GM23338 (cell line): ENCODE measurements at regions not wholly inside any gene's neighbourhood (a gene's known extent, or its start where the extent isn't known, plus 50 kb on each side); places are given as distances from the start of the nearest gene placed in this dataset.

ENCODE experiments used
- ATAC-seq: fragments of 200-7000 bp; cut with Tn5 transposase; 3 replicates; pipeline ENCODE4 v1.9.1; 2020
- DNase-seq: peaks from one replicate; pipeline ENCODE4 v3.0.0-alpha.2; 2015; ENCODE audit warnings: low spot score
- H2AFZ ChIP-seq: fragments of 200-600 bp; sonication (generic); 2 replicates; pipeline ENCODE4 v1.8.0; 2016; ENCODE audit warnings: antibody characterized with exemption, mild to moderate bottlenecking, moderate library complexity
- H3F3A ChIP-seq: fragments of 200-600 bp; sonication (generic); replicated peaks from 2 replicates; pipeline ENCODE4 v1.8.0; 2017; ENCODE audit warnings: antibody characterized with exemption, mixed run types, low read depth
- H3K27ac ChIP-seq: fragments of 200-600 bp; sonication (generic); 2 replicates; pipeline ENCODE4 v1.6.1; 2016; ENCODE audit warnings: low read depth
- H3K27me3 ChIP-seq: fragments of 200-600 bp; sonication (generic); 2 replicates; pipeline ENCODE4 v1.8.0; 2016; ENCODE audit warnings: mild to moderate bottlenecking, mixed run types, moderate library complexity; ENCODE audit not compliant: insufficient read depth
- H3K36me3 ChIP-seq: fragments of 200-600 bp; sonication (generic); 2 replicates; pipeline ENCODE4 v1.8.0; 2016; ENCODE audit warnings: mild to moderate bottlenecking; ENCODE audit not compliant: insufficient read depth
- H3K4me1 ChIP-seq: fragments of 200-600 bp; sonication (generic); 2 replicates; pipeline ENCODE4 v1.8.0; 2016; ENCODE audit warnings: mild to moderate bottlenecking, moderate library complexity; ENCODE audit not compliant: insufficient read depth
- H3K4me2 ChIP-seq: fragments of 200-600 bp; sonication (generic); 2 replicates; pipeline ENCODE4 v1.7.1; 2017; ENCODE audit warnings: mixed run types
- H3K4me3 ChIP-seq: fragments of 200-600 bp; sonication (generic); 2 replicates; pipeline ENCODE4 v1.6.1; 2016; ENCODE audit warnings: mixed run types
- H3K79me2 ChIP-seq: fragments of 200-600 bp; sonication (generic); replicated peaks from 2 replicates; pipeline ENCODE4 v1.8.0; 2017; ENCODE audit warnings: mild to moderate bottlenecking; ENCODE audit not compliant: insufficient read depth
- H3K9me2 ChIP-seq: fragments of 200-600 bp; sonication (generic); 2 replicates; pipeline ENCODE4 v1.8.0; 2017; ENCODE audit not compliant: insufficient read depth
- H4K20me1 ChIP-seq: fragments of 200-600 bp; sonication (generic); replicated peaks from 2 replicates; pipeline ENCODE4 v1.8.0; 2017; ENCODE audit warnings: mild to moderate bottlenecking; ENCODE audit not compliant: insufficient read depth
- H3K27ac Mint-ChIP-seq: 2 replicates; pipeline ENCODE4 v1.8.0; 2020; ENCODE audit warnings: inconsistent platforms, mild to moderate bottlenecking, moderate library complexity, mixed read lengths
- H3K27me3 Mint-ChIP-seq: 3 replicates; pipeline ENCODE4 v1.8.0; 2022; ENCODE audit warnings: low read depth, mild to moderate bottlenecking, moderate library complexity, mixed read lengths, inconsistent platforms; ENCODE audit not compliant: insufficient read depth, poor library complexity
- H3K36me3 Mint-ChIP-seq: 3 replicates; pipeline ENCODE4 v1.8.0; 2021; ENCODE audit warnings: low read depth, mild to moderate bottlenecking, inconsistent platforms, moderate library complexity, mixed read lengths
- H3K4me1 Mint-ChIP-seq: 3 replicates; pipeline ENCODE4 v1.8.0; 2020; ENCODE audit warnings: mild to moderate bottlenecking, inconsistent platforms, mixed read lengths
- H3K4me3 Mint-ChIP-seq: 3 replicates; pipeline ENCODE4 v1.8.0; 2021; ENCODE audit warnings: moderate library complexity, mild to moderate bottlenecking, inconsistent platforms, mixed read lengths
- H3K9me3 Mint-ChIP-seq: 3 replicates; pipeline ENCODE4 v1.8.0; 2020; ENCODE audit warnings: moderate library complexity, mild to moderate bottlenecking, inconsistent platforms, mixed read lengths
- CREB1 ChIP-seq: fragments of 250-450 bp; sonication (Bioruptor Pico); IDR thresholded peaks from 2 replicates; pipeline ENCODE4 v1.5.0; 2020; ENCODE audit warnings: low read depth, mild to moderate bottlenecking, moderate library complexity
- CTCF ChIP-seq, 2 experiments: fragments of 200-600 bp in 1 of 2; sonication (generic) in 1 of 2; conservative IDR thresholded peaks; 2 replicates each; pipeline versions ENCODE4 v1.5.1 to v1.6.1; 2016 to 2017; ENCODE audit warnings: antibody characterized with exemption in 2 of 2, low read depth in 2 of 2, mild to moderate bottlenecking in 2 of 2, moderate library complexity in 1 of 2
- EZH2 ChIP-seq: fragments of 200-600 bp; sonication (generic); IDR thresholded peaks from one replicate; pipeline ENCODE4 v1.8.0; 2017; ENCODE audit warnings: antibody characterized with exemption, mild to moderate bottlenecking, low read depth; ENCODE audit not compliant: unreplicated experiment
- EZH2phosphoT487 ChIP-seq: fragments of 200-600 bp; sonication (generic); IDR thresholded peaks from one replicate; pipeline ENCODE4 v1.8.1; 2018; ENCODE audit warnings: antibody characterized with exemption; ENCODE audit not compliant: unreplicated experiment
- JUNB ChIP-seq: IDR thresholded peaks from one replicate; pipeline ENCODE4 v1.6.1; 2016; ENCODE audit warnings: antibody characterized with exemption; ENCODE audit not compliant: unreplicated experiment
- NANOG ChIP-seq: IDR thresholded peaks from 2 replicates; pipeline ENCODE4 v1.6.1; 2016; ENCODE audit warnings: antibody characterized with exemption, borderline replicate concordance
- POLR2AphosphoS5 ChIP-seq: IDR thresholded peaks from 2 replicates; pipeline ENCODE4 v1.6.1; 2016; ENCODE audit warnings: antibody characterized with exemption, low read depth
- STAT1 ChIP-seq: IDR thresholded peaks from one replicate; pipeline ENCODE4 v1.6.1; 2016; ENCODE audit warnings: antibody characterized with exemption; ENCODE audit not compliant: unreplicated experiment
- ZNF114 ChIP-seq: fragments of 250-450 bp; sonication (Bioruptor Pico); IDR thresholded peaks from 2 replicates; pipeline ENCODE4 v1.5.0; 2020; ENCODE audit warnings: mild to moderate bottlenecking, moderate library complexity
- TF ChIP-seq, protein P1 (sequence below): fragments of 250-450 bp; sonication (Bioruptor Pico); IDR thresholded peaks from 2 replicates; pipeline ENCODE4 v1.5.0; 2020; ENCODE audit warnings: mild to moderate bottlenecking, moderate library complexity

DNA sequence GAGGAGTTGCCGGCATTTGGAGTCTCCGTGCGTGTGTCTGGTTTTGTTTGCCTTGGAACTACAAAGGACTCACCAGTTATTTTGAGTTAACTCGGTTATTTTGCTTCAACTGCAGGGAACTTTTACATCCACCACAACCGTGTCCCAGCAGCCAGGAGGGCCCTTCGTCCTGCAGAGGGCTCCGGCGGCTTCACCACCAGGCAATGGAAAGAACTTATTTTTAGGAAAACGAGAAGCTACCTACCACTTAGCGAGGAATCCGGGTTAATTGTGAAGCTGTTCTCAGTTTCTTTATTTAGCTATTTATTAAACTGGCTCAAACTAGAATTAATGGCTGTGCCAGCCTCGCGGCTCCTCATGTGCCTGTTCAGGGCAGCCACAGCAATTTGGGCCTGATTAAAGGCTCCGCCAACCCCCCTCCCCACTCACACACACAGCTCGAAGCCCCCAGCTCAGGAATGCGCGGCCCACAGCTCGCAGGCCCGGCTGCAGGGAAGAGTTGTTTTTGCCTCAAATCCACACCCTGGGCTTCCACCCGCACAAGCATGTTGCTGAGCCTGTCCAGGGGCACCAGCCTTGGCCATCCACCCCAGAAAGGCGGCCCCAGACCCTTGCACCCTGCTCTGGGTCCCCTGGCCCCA, 55.9 kb upstream of the FGF3 start:
- no peaks in the 10 kb centered on the region for H3K79me2 ChIP-seq
- H3K27me3 ChIP-seq = no peaks in the 10 kb centered on the region
- H3F3A ChIP-seq = no peaks in the 10 kb centered on the region
- no peaks in the 10 kb centered on the region for H3K4me1 ChIP-seq
- Mint-ChIP-seq H3K4me1 (peaks cover 2% of the 10 kb centered on the region; the same call in 1 of the 3 replicates), H3K27me3 (peaks cover 6% of the 10 kb centered on the region), H3K4me3 (no peak overlapping the region), H3K27ac (no peak overlapping the region), H3K36me3 (no peaks in the 10 kb centered on the region; the same call in 2 of the 3 replicates), H3K9me3 (peaks cover 11% of the 10 kb centered on the region)
- no peak overlapping the region for H3K4me3 ChIP-seq
- TF ChIP-seq JUNB = no peak
- no peak for TF ChIP-seq ZNF114 (CRISPR knock-in tag)
- TF ChIP-seq CREB1 = no peak
- TF ChIP-seq STAT1 = no peak
- TF ChIP-seq NANOG = no peak
- TF ChIP-seq CTCF (conservative IDR thresholded peaks at IDR 0.05; ENCODE audit: low read depth in 2 of 2) = no peak
- H4K20me1 ChIP-seq = no peaks in the 10 kb centered on the region
- no peak overlapping the region for H3K4me2 ChIP-seq
- 0 out of 2 replicates have a peak overlapping the region, but pooled peaks have one; percentile 28 for H2AFZ ChIP-seq
- no peaks in the 10 kb centered on the region for H3K9me2 ChIP-seq
- peak; percentile 39; the same call in 2 of the 3 replicates for ATAC-seq
- H3K36me3 ChIP-seq = no peaks in the 10 kb centered on the region
- no peak overlapping the region for H3K27ac ChIP-seq
- no peak for DNase-seq

GRCh38 chr11:69876013-69876412, 56.8 kb upstream of the FGF3 start:
- Histone ChIP-seq H3K79me2 (no peaks in the 10 kb centered on the region), H3K9me2 (no peaks in the 10 kb centered on the region), H3K27ac (no peak overlapping the region), H3K4me3 (no peak overlapping the region), H3K27me3 (no peaks in the 10 kb centered on the region), H3K4me1 (no peaks in the 10 kb centered on the region), H2AFZ (no peak overlapping the region), H4K20me1 (no peaks in the 10 kb centered on the region), H3K36me3 (no peaks in the 10 kb centered on the region), H3K4me2 (no peak overlapping the region), H3F3A (no peaks in the 10 kb centered on the region)
- H3K4me1 Mint-ChIP-seq = peaks cover 2% of the 10 kb centered on the region; the same call in 1 of the 3 replicates
- DNase-seq = no peak
- H3K27me3 Mint-ChIP-seq = peaks cover 5% of the 10 kb centered on the region
- no peak for ATAC-seq
- no peak overlapping the region for H3K27ac Mint-ChIP-seq
- peaks cover 11% of the 10 kb centered on the region for H3K9me3 Mint-ChIP-seq
- no peaks in the 10 kb centered on the region; the same call in 2 of the 3 replicates for H3K36me3 Mint-ChIP-seq
- no peak overlapping the region for H3K4me3 Mint-ChIP-seq
- TF ChIP-seq POLR2AphosphoS5 (no peak), CREB1 (no peak), ZNF114 (CRISPR knock-in tag) (no peak), EZH2 (no peak), NANOG (no peak), EZH2phosphoT487 (no peak), CTCF (conservative IDR thresholded peaks at IDR 0.05; ENCODE audit: low read depth in 2 of 2) (no peak), STAT1 (no peak)
- TF ChIP-seq, protein P1, sequence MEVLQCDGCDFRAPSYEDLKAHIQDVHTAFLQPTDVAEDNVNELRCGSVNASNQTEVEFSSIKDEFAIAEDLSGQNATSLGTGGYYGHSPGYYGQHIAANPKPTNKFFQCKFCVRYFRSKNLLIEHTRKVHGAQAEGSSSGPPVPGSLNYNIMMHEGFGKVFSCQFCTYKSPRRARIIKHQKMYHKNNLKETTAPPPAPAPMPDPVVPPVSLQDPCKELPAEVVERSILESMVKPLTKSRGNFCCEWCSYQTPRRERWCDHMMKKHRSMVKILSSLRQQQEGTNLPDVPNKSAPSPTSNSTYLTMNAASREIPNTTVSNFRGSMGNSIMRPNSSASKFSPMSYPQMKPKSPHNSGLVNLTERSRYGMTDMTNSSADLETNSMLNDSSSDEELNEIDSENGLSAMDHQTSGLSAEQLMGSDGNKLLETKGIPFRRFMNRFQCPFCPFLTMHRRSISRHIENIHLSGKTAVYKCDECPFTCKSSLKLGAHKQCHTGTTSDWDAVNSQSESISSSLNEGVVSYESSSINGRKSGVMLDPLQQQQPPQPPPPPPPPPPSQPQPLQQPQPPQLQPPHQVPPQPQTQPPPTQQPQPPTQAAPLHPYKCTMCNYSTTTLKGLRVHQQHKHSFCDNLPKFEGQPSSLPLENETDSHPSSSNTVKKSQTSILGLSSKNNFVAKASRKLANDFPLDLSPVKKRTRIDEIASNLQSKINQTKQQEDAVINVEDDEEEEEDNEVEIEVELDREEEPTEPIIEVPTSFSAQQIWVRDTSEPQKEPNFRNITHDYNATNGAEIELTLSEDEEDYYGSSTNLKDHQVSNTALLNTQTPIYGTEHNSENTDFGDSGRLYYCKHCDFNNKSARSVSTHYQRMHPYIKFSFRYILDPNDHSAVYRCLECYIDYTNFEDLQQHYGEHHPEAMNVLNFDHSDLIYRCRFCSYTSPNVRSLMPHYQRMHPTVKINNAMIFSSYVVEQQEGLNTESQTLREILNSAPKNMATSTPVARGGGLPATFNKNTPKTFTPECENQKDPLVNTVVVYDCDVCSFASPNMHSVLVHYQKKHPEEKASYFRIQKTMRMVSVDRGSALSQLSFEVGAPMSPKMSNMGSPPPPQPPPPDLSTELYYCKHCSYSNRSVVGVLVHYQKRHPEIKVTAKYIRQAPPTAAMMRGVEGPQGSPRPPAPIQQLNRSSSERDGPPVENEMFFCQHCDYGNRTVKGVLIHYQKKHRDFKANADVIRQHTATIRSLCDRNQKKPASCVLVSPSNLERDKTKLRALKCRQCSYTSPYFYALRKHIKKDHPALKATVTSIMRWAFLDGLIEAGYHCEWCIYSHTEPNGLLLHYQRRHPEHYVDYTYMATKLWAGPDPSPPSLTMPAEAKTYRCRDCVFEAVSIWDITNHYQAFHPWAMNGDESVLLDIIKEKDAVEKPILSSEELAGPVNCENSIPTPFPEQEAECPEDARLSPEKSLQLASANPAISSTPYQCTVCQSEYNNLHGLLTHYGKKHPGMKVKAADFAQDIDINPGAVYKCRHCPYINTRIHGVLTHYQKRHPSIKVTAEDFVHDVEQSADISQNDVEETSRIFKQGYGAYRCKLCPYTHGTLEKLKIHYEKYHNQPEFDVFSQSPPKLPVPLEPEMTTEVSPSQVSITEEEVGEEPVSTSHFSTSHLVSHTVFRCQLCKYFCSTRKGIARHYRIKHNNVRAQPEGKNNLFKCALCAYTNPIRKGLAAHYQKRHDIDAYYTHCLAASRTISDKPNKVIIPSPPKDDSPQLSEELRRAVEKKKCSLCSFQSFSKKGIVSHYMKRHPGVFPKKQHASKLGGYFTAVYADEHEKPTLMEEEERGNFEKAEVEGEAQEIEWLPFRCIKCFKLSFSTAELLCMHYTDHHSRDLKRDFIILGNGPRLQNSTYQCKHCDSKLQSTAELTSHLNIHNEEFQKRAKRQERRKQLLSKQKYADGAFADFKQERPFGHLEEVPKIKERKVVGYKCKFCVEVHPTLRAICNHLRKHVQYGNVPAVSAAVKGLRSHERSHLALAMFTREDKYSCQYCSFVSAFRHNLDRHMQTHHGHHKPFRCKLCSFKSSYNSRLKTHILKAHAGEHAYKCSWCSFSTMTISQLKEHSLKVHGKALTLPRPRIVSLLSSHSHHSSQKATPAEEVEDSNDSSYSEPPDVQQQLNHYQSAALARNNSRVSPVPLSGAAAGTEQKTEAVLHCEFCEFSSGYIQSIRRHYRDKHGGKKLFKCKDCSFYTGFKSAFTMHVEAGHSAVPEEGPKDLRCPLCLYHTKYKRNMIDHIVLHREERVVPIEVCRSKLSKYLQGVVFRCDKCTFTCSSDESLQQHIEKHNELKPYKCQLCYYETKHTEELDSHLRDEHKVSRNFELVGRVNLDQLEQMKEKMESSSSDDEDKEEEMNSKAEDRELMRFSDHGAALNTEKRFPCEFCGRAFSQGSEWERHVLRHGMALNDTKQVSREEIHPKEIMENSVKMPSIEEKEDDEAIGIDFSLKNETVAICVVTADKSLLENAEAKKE (CRISPR knock-in tag) = no peak
